H1 (cell line): ENCODE measurements at regions not wholly inside any gene's neighbourhood (a gene's known extent, or its start where the extent isn't known, plus 50 kb on each side); places are given as distances from the start of the nearest gene placed in this dataset.

Source experiments
- CTCF ChIA-PET: fragments of 300-600 bp; sonication (Branson Sonifier 250); formaldehyde crosslinking; loops from one replicate; lab custom pipeline; 2021; ENCODE audit not compliant: partially characterized antibody; lab: Charles Lee
- POLR2A ChIA-PET: fragments of 300-600 bp; sonication (Branson Sonifier 250); formaldehyde crosslinking; loops from one replicate; lab custom pipeline; 2021; ENCODE audit warnings: inconsistent platforms; ENCODE audit not compliant: partially characterized antibody; lab: Charles Lee
- DNase-seq, 2 experiments: peaks; one replicate each; pipeline versions ENCODE4 v3.0.0 to v3.0.0-alpha.2; 2010 to 2022; ENCODE audit warnings: low spot score in 2 of 2, low read depth in 1 of 2, mixed read lengths in 1 of 2
- FAIRE-seq: peaks from 2 replicates; lab custom pipeline; 2011; peaks lifted over from hg19 to GRCh38; lab: Jason Lieb, UNC
- H2AFZ ChIP-seq: 2 replicates; pipeline ENCODE4 v1.8.1; 2012; ENCODE audit warnings: low read length, inconsistent platforms
- H2AK5ac ChIP-seq: 2 replicates; pipeline ENCODE4 v1.6.1; 2013; ENCODE audit warnings: low read depth, low read length
- H2BK120ac ChIP-seq: replicated peaks from 2 replicates; pipeline ENCODE3; 2013; ENCODE audit warnings: low read depth, low read length, inconsistent platforms
- H2BK12ac ChIP-seq: 2 replicates; pipeline ENCODE4 v1.6.1; 2013; ENCODE audit warnings: low read depth, low read length
- H2BK15ac ChIP-seq: 2 replicates; pipeline ENCODE4 v1.6.1; 2013; ENCODE audit warnings: low read length
- H2BK20ac ChIP-seq: 2 replicates; pipeline ENCODE4 v1.6.1; 2013; ENCODE audit warnings: low read length
- H2BK5ac ChIP-seq: 2 replicates; pipeline ENCODE4 v1.6.1; 2013; ENCODE audit warnings: low read depth, low read length
- H3K14ac ChIP-seq: 2 replicates; pipeline ENCODE4 v1.6.1; 2013; ENCODE audit warnings: inconsistent platforms; ENCODE audit not compliant: insufficient read length
- H3K18ac ChIP-seq: 2 replicates; pipeline ENCODE4 v1.6.1; 2013; ENCODE audit warnings: low read length; ENCODE audit errors: extremely low read depth
- H3K23ac ChIP-seq: 2 replicates; pipeline ENCODE4 v1.6.1; 2013; ENCODE audit warnings: inconsistent platforms; ENCODE audit not compliant: insufficient read length
- H3K23me2 ChIP-seq: 2 replicates; pipeline ENCODE4 v1.6.1; 2013; ENCODE audit warnings: low read depth, low read length
- H3K27ac ChIP-seq: 2 replicates; pipeline ENCODE4 v1.6.1; 2011; ENCODE audit warnings: low read depth, low read length, inconsistent platforms
- H3K27me3 ChIP-seq, 4 experiments: replicated peaks in 1 of 4; 1 replicate in 1 of 4; 2 replicates in 3 of 4; pipeline versions ENCODE4 v1.6.1 to v1.8.1; 2011 to 2013; ENCODE audit warnings: low read length in 3 of 4, mild to moderate bottlenecking in 3 of 4, inconsistent platforms in 2 of 4, mixed read lengths in 2 of 4, moderate library complexity in 1 of 4; ENCODE audit not compliant: control insufficient read depth in 3 of 4, insufficient read depth in 3 of 4; ENCODE audit errors: extremely low read depth in 1 of 4
- H3K36me3 ChIP-seq, 4 experiments: 2 replicates each; pipeline versions ENCODE4 v1.6.1 to v1.8.1; 2011 to 2013; ENCODE audit warnings: mild to moderate bottlenecking in 4 of 4, low read length in 3 of 4, moderate library complexity in 2 of 4, control low read depth in 1 of 4, inconsistent platforms in 1 of 4; ENCODE audit not compliant: insufficient read depth in 4 of 4, control insufficient read depth in 2 of 4
- H3K4ac ChIP-seq: replicated peaks from 2 replicates; pipeline ENCODE3; 2013; ENCODE audit warnings: low read length, low read depth, mixed read lengths, inconsistent platforms; ENCODE audit not compliant: insufficient read length
- H3K4me1 ChIP-seq, 4 experiments: replicated peaks in 1 of 4; 1 replicate in 1 of 4; 2 replicates in 3 of 4; pipeline versions ENCODE4 v1.6.1 to v1.8.1; 2011 to 2013; ENCODE audit warnings: low read length in 3 of 4, inconsistent platforms in 2 of 4, mixed read lengths in 1 of 4; ENCODE audit not compliant: insufficient read depth in 4 of 4, control insufficient read depth in 3 of 4
- H3K4me2 ChIP-seq, 2 experiments: 2 replicates each; pipeline versions ENCODE4 v1.6.1 to v1.8.1; 2011 to 2013; ENCODE audit warnings: low read depth in 2 of 2, low read length in 2 of 2, control low read depth in 1 of 2, inconsistent platforms in 1 of 2, mild to moderate bottlenecking in 1 of 2; ENCODE audit not compliant: insufficient read depth in 1 of 2
- H3K4me3 ChIP-seq, 4 experiments: fragments of 200-600, 300-600 bp in 1 of 4; sonication (generic), shearing (Covaris generic), sonication (Bioruptor Twin) in 1 of 4; 2 replicates each; pipeline versions ENCODE4 v1.5.1 to v1.8.1; 2011 to 2016; ENCODE audit warnings: low read length in 4 of 4, low read depth in 3 of 4, control low read depth in 2 of 4, inconsistent platforms in 2 of 4, mild to moderate bottlenecking in 2 of 4, mixed read lengths in 1 of 4, moderate library complexity in 1 of 4; ENCODE audit not compliant: insufficient read depth in 2 of 4; ENCODE audit errors: extremely low read depth in 1 of 4
- H3K56ac ChIP-seq: replicated peaks from 2 replicates; pipeline ENCODE3; 2013; ENCODE audit warnings: low read depth, mild to moderate bottlenecking, mixed read lengths, low read length, inconsistent platforms; ENCODE audit not compliant: insufficient read length
- H3K79me1 ChIP-seq: 2 replicates; pipeline ENCODE4 v1.6.1; 2013; ENCODE audit warnings: low read depth, low read length, control low read depth
- H3K79me2 ChIP-seq, 2 experiments: 2 replicates each; pipeline versions ENCODE4 v1.6.1 to v1.8.1; 2012 to 2013; ENCODE audit warnings: low read length in 2 of 2, mild to moderate bottlenecking in 2 of 2, inconsistent platforms in 1 of 2; ENCODE audit not compliant: insufficient read depth in 2 of 2, control insufficient read depth in 1 of 2
- H3K9ac ChIP-seq, 4 experiments: replicated peaks in 1 of 4; 1 replicate in 1 of 4; 2 replicates in 3 of 4; pipeline versions ENCODE4 v1.6.1 to v1.8.1; 2011 to 2013; ENCODE audit warnings: low read depth in 3 of 4, low read length in 3 of 4, control low read depth in 2 of 4, mild to moderate bottlenecking in 2 of 4, moderate library complexity in 2 of 4, inconsistent platforms in 1 of 4; ENCODE audit errors: extremely low read depth in 1 of 4
- H3K9me3 ChIP-seq, 2 experiments: 2 replicates each; pipeline versions ENCODE4 v1.6.1 to v1.8.1; 2012 to 2013; ENCODE audit warnings: mild to moderate bottlenecking in 2 of 2, moderate library complexity in 2 of 2, control low read depth in 1 of 2, inconsistent platforms in 1 of 2, low read depth in 1 of 2, low read length in 1 of 2, mixed read lengths in 1 of 2; ENCODE audit not compliant: insufficient read depth in 2 of 2
- H4K20me1 ChIP-seq, 2 experiments: replicated peaks in 1 of 2; 2 replicates each; pipeline versions ENCODE3 to v1.8.1; 2011 to 2013; ENCODE audit warnings: inconsistent platforms in 2 of 2, low read length in 2 of 2, mild to moderate bottlenecking in 1 of 2; ENCODE audit not compliant: insufficient read depth in 2 of 2, control insufficient read depth in 1 of 2
- H4K5ac ChIP-seq: 2 replicates; pipeline ENCODE4 v1.6.1; 2013; ENCODE audit warnings: low read length, low read depth, mixed read lengths, inconsistent platforms; ENCODE audit not compliant: insufficient read length
- H4K8ac ChIP-seq: 2 replicates; pipeline ENCODE4 v1.8.0; 2013; ENCODE audit warnings: mild to moderate bottlenecking, moderate library complexity, low read length, inconsistent platforms; ENCODE audit not compliant: insufficient read depth; ENCODE audit errors: extremely low read depth
- H4K91ac ChIP-seq: replicated peaks from 2 replicates; pipeline ENCODE3; 2013; ENCODE audit warnings: low read length, mixed read lengths, inconsistent platforms; ENCODE audit not compliant: insufficient read length
- CTCF ChIP-seq, 3 experiments: IDR thresholded peaks; 1 replicate in 2 of 3; 2 replicates in 1 of 3; pipeline versions ENCODE4 v1.5.1 to v1.6.1; 2011; ENCODE audit warnings: low read length in 3 of 3, mild to moderate bottlenecking in 3 of 3, inconsistent platforms in 2 of 3, low read depth in 1 of 3, moderate library complexity in 1 of 3; ENCODE audit not compliant: insufficient read depth in 1 of 3; ENCODE audit errors: control extremely low read depth in 1 of 3
- E2F6 ChIP-seq: IDR thresholded peaks from 2 replicates; pipeline ENCODE4 v1.6.1; 2012; ENCODE audit warnings: inconsistent platforms
- HDAC2 ChIP-seq, 2 experiments: fragments of 300-600 bp in 1 of 2; sonication (generic) in 1 of 2; IDR thresholded peaks; 2 replicates each; pipeline ENCODE4 v1.6.1; 2011 to 2012; ENCODE audit warnings: low read depth in 2 of 2, low read length in 2 of 2, mild to moderate bottlenecking in 2 of 2, moderate library complexity in 2 of 2, borderline replicate concordance in 1 of 2, inconsistent platforms in 1 of 2
- RAD21 ChIP-seq, 2 experiments: IDR thresholded peaks in 1 of 2; conservative IDR thresholded peaks in 1 of 2; 2 replicates each; pipeline ENCODE4 v1.6.1; 2011; ENCODE audit warnings: low read depth in 2 of 2, low read length in 2 of 2, improper control_type of control experiment in 1 of 2, inconsistent platforms in 1 of 2, mild to moderate bottlenecking in 1 of 2, moderate library complexity in 1 of 2
- RFX5 ChIP-seq: IDR thresholded peaks from 2 replicates; pipeline ENCODE4 v1.6.1; 2011; ENCODE audit warnings: low read depth, low read length, improper control_type of control experiment, borderline replicate concordance
- SP4 ChIP-seq: IDR thresholded peaks from 2 replicates; pipeline ENCODE4 v1.6.1; 2012; ENCODE audit warnings: low read length, inconsistent platforms
- TEAD4 ChIP-seq: IDR thresholded peaks from 2 replicates; pipeline ENCODE4 v1.6.1; 2012; ENCODE audit warnings: low read depth, low read length, inconsistent platforms, mixed read lengths
- ZNF274 ChIP-seq: IDR thresholded peaks from 2 replicates; pipeline ENCODE4 v1.7.0; 2012; ENCODE audit warnings: low read length, borderline replicate concordance; ENCODE audit errors: extremely low read depth
- WGBS, 2 experiments: shearing (Covaris generic) in 1 of 2; methylation state at CpG; one replicate each; pipeline versions ENCODE4 v1.1.6 to v1.1.7; 2013 to 2015; ENCODE audit warnings: low lambda C conversion rate in 2 of 2, mixed read lengths in 2 of 2, inconsistent platforms in 1 of 2, low coverage in 1 of 2, missing lambda C conversion rate in 1 of 2; ENCODE audit not compliant: insufficient replicate concordance in 2 of 2, insufficient coverage in 1 of 2, insufficient read length in 1 of 2; ENCODE audit errors: extremely low coverage in 1 of 2, missing lambda C conversion rate in 1 of 2; 5-methylcytosine and 5-hydroxymethylcytosine counted together

GRCh38 chr22:47634347-47634746 is 871.9 kb downstream of the TBC1D22A start:
- no peak overlapping the region for H3K4ac ChIP-seq
- no peaks in the 10 kb centered on the region for H3K27me3 ChIP-seq
- FAIRE-seq (no peak), DNase-seq (no peak)
- H3K23me2 ChIP-seq: no peaks in the 10 kb centered on the region
- ChIA-PET POLR2A (no interaction called here), CTCF (interaction anchor here (0.6 to 1.1 kb wide), 4 partner anchors 124 to 187 kb away, joined by 3 read pairs; no protein-coding TSS in a partner anchor)
- peaks cover 9 to 16% of the 10 kb centered on the region in 2 experiments; a peak in 3 of 4 replicates for H3K9me3 ChIP-seq
- H2AFZ ChIP-seq: no peak overlapping the region
- no peak overlapping the region for H4K5ac ChIP-seq
- no peak overlapping the region for H4K8ac ChIP-seq
- H3K4me1 ChIP-seq: no peaks in the 10 kb centered on the region
- no peak overlapping the region for H2BK15ac ChIP-seq
- WGBS, 2 experiments: 92% methylated on average over 7 of the region's 7 CpGs; no CpG with 5 or more reads in 1 of the 2 experiments
- H2BK20ac ChIP-seq: no peak overlapping the region
- H2BK120ac ChIP-seq: no peak overlapping the region
- H3K14ac ChIP-seq: no peak overlapping the region
- H3K56ac ChIP-seq: no peak overlapping the region
- H2BK5ac ChIP-seq: no peak overlapping the region
- no peaks in the 10 kb centered on the region for H3K36me3 ChIP-seq
- H3K79me1 ChIP-seq: no peaks in the 10 kb centered on the region
- H3K27ac ChIP-seq: no peak overlapping the region
- H3K79me2 ChIP-seq: no peaks in the 10 kb centered on the region
- no peak overlapping the region for H4K91ac ChIP-seq
- H3K4me3 ChIP-seq: no peak overlapping the region
- H4K20me1 ChIP-seq: no peaks in the 10 kb centered on the region
- no peak overlapping the region for H2BK12ac ChIP-seq
- no peak overlapping the region for H3K9ac ChIP-seq
- H3K23ac ChIP-seq: no peak overlapping the region
- H3K18ac ChIP-seq: no peak overlapping the region
- H3K4me2 ChIP-seq: no peak overlapping the region
- no peak overlapping the region for H2AK5ac ChIP-seq
- TF ChIP-seq RFX5 (no peak), ZNF274 (no peak), E2F6 (no peak), CTCF (IDR thresholded peaks at IDR 0.05; ENCODE audit: control extremely low read depth in 1 of 3, insufficient read depth in 1 of 3, low read depth in 1 of 3, low read length in 3 of 3) (peak in 2 of 3 experiments; percentile 39 to 60; a peak in 3 of 4 replicates), SP4 (no peak), HDAC2 (IDR thresholded peaks at IDR 0.05; ENCODE audit: borderline replicate concordance in 1 of 2, low read depth in 2 of 2, low read length in 2 of 2) (no peak), TEAD4 (no peak), RAD21 (IDR thresholded peaks at IDR 0.05 in 1 of 2, conservative IDR thresholded peaks at IDR 0.05 in 1 of 2; ENCODE audit: low read depth in 2 of 2, low read length in 2 of 2) (peak; percentile 77 to 82)
